ENCODE measurements at regions not wholly inside any gene's neighbourhood (a gene's known extent, or its start where the extent isn't known, plus 50 kb on each side); places are given as distances from the start of the nearest gene placed in this dataset.

DNA sequence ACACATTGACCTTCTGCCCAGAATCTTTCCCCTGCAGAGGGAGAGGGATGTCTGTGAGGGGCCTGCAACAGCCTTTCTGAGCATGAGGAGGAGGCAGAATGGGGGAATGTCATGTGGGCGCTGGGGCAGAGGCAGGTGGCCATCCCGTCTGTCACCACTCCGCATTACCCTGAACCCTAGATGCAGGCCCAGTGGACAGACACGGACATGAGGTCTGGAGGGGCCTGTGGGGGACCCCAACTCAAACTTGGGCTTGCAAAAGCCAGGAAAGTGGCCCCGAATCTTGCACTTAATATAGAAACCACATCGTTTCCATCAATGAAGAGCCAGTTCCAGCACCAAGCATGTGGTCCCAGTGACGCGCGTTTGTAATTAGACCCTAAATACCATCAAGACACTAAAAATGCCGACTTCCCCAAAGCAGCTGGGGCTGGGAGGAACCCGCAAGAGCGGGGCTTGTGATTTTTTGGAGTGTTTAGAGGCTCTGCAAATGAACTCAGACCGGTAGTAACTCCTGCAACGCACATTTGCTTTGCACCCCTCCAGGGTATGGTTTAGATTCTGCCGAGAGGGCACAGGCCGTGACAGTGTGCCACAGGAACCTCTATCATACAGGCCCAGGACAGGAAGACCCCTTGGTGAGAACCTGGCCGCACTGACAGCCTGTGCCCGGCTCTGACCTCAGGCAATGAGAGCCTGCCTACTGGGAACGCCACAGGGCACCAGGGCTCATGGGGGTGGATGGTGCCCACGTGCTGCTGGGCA, 109.3 kb downstream of the CTTN start:
- in situ Hi-C loops (cut with HindIII; ENCODE audit: low pct_ligation_motif_present, low sequenced_read_pairs): no loop called here
- Histone ChIP-seq H3K4me3 (ENCODE audit: low read depth, low read length) (no peak overlapping the region), H3K36me3 (replicated peaks) (no peaks in the 10 kb centered on the region), H3K27ac (no peak overlapping the region), H3K27me3 (replicated peaks) (no peaks in the 10 kb centered on the region)
- no peak for DNase-seq
- TF ChIP-seq CTCF (IDR thresholded peaks at IDR 0.05; ENCODE audit: low read depth, low read length, missing control alignments): no peak

DNA sequence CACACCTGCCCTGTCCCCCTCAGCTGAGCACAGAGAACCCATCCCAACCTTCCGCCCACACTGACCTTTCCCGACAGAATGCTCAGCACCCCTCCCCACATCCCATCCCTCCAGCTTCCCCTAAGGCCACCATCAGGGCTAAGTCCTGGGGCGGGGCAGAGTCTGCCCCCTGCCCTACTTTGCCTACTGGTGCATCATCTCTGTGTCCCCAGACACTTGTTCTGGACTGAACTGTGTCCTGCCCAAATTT, 109.8 kb downstream of the CTTN start:
- in situ Hi-C loops (cut with HindIII; ENCODE audit: low pct_ligation_motif_present, low sequenced_read_pairs): no loop called here
- H3K36me3 ChIP-seq (replicated peaks): no peaks in the 10 kb centered on the region
- no peak overlapping the region for H3K27ac ChIP-seq
- H3K4me3 ChIP-seq (ENCODE audit: low read depth, low read length): no peak overlapping the region
- H3K27me3 ChIP-seq (replicated peaks): no peaks in the 10 kb centered on the region
- DNase-seq: no peak
- TF ChIP-seq CTCF (IDR thresholded peaks at IDR 0.05; ENCODE audit: low read depth, low read length, missing control alignments): no peak

- DNase-seq: no peak
- no peak for TF ChIP-seq CTCF (IDR thresholded peaks at IDR 0.05; ENCODE audit: low read depth, low read length, missing control alignments)
- Histone ChIP-seq H3K27me3 (replicated peaks) (no peaks in the 10 kb centered on the region), H3K4me3 (ENCODE audit: low read depth, low read length) (no peak overlapping the region), H3K36me3 (replicated peaks) (no peaks in the 10 kb centered on the region), H3K27ac (no peak overlapping the region)
- in situ Hi-C loops (cut with HindIII; ENCODE audit: low pct_ligation_motif_present, low sequenced_read_pairs): no loop called here
Measured at GRCh38 chr11:70509476-70509875, 111.1 kb downstream of the CTTN start.

DNA sequence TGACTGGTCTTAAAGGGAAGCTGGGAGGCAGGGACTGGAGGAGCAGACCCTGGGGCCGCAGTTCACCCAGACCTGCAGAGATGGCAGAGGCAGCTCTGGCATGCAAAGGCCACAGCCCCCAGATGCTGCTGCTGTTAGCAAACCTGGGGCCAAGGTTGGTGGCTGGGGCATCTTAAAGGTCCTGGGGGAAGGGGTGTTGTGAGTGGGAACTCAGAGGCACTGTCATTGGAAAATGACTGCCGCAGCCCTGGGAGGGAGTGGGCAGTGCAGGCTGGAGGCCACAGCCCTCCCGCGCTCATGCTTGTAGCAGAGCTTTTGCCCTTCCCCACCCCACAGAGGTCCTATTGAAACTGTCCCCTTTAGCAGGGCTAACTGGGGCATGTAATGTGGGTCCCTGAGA, 111.8 kb downstream of the CTTN start:
- no peak for TF ChIP-seq CTCF (IDR thresholded peaks at IDR 0.05; ENCODE audit: low read depth, low read length, missing control alignments)
- in situ Hi-C loops (cut with HindIII; ENCODE audit: low pct_ligation_motif_present, low sequenced_read_pairs): no loop called here
- DNase-seq: no peak

DNA sequence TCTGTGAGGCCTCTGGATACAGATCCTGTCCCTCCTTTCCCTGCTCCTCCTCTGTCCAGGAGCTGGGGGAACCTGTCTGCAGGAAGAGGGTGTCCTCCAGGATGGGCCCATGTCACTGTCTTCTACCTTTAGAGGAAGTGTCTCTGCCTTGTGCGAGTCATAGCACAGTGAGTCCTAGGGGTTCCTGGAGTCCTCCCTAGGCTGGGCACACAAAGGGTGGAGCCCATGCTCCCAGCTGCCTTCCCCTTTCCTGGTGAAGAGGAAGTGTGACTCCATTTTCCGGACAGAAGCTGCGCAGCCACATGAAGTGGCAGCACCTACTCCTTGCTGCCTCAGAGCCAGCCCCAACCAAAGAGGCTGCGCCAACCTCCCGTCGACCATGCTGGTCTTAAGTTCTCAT, 112.2 kb downstream of the CTTN start:
- no peaks in the 10 kb centered on the region for H3K27me3 ChIP-seq (replicated peaks)
- no peak overlapping the region for H3K4me3 ChIP-seq (ENCODE audit: low read depth, low read length)
- no peak for TF ChIP-seq CTCF (IDR thresholded peaks at IDR 0.05; ENCODE audit: low read depth, low read length, missing control alignments)
- in situ Hi-C loops (cut with HindIII; ENCODE audit: low pct_ligation_motif_present, low sequenced_read_pairs): no loop called here
- H3K27ac ChIP-seq: no peak overlapping the region
- DNase-seq: no peak
- H3K36me3 ChIP-seq (replicated peaks): no peaks in the 10 kb centered on the region

More for the DNA sequence above, 111.8 kb downstream of the CTTN start:
- no peak overlapping the region for H3K4me3 ChIP-seq (ENCODE audit: low read depth, low read length)
- H3K27ac ChIP-seq: no peak overlapping the region
- H3K27me3 ChIP-seq (replicated peaks): no peaks in the 10 kb centered on the region
- no peaks in the 10 kb centered on the region for H3K36me3 ChIP-seq (replicated peaks)

DNA sequence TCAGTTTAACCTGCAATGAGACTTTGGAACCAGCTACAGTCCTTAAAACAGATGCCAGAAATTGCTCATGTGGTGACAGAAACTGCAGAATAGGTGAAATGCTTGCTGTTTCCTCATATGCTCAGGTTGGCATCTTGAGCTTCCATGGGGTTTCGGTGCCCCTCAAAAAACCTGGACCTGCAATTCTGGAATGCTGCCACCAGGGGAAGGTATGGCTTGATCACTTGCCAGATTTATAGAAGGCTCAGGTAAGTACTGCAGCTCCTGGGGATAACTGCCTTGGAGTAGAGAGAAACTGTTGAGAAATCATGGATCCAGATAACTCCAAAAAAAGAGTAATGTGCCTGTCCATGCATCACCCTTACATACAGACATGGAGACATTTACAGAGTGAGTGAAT, 113.0 kb downstream of the CTTN start:
- H3K4me3 ChIP-seq (ENCODE audit: low read depth, low read length): no peak overlapping the region
- in situ Hi-C loops (cut with HindIII; ENCODE audit: low pct_ligation_motif_present, low sequenced_read_pairs): no loop called here
- peak; percentile 14 for TF ChIP-seq CTCF (IDR thresholded peaks at IDR 0.05; ENCODE audit: low read depth, low read length, missing control alignments)
- no peak overlapping the region for H3K27ac ChIP-seq
- no peaks in the 10 kb centered on the region for H3K27me3 ChIP-seq (replicated peaks)
- no peak for DNase-seq
- H3K36me3 ChIP-seq (replicated peaks): no peaks in the 10 kb centered on the region
